HG02870 (cell line): ENCODE measurements at regions not wholly inside any gene's neighbourhood (a gene's known extent, or its start where the extent isn't known, plus 50 kb on each side); places are given as distances from the start of the nearest gene placed in this dataset.

Source experiments
- ATAC-seq: cut with Tn5 transposase; IDR thresholded peaks from one replicate; pipeline ENCODE4 v1.9.1; 2021; ENCODE audit warnings: mild to moderate bottlenecking, moderate library complexity; ENCODE audit not compliant: unreplicated experiment

DNA sequence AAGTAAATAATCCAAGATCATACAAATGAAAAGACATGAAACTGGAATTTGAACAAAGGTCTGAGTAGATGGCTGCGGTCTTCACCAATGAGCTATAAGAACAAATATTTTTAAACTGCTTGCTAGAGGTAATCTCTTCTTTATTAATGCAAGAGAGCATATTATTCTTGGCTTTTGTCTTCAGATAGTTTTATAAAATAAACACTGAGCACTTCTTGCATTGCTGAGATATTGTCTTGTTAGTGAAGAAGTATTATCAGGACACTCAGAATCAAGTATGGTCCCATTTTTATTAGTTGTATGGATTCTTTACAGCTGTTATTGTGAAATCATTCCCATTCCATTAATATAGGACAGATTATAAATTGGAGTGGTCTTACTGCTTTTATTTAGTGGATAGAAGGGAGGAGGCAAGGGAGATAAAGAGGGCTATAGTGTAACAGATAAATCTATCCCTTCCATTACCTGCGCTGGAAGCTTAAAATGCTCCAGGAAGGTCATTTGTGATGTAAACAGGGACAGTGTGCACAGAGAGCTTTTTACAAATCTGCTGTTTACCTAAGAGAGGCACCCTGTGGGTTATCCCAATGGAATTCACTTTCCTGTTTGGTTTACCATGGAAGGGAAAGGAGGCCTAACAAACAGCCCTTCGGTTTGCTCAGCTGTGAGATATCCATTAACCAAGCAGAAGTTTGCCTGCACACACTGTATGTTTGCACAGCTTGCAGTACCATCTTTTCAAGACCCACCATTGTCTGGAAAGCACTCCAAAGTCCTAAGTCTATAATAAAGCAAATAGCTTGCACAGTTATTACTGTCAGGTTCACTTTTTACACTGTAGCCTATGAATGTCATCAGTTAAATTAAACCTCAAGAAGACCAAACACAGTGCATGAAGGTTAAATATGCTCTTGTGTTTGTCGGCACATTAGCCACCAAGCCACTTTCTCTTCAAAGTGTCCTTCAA, 347.7 kb upstream of the TGFBR2 start:
- no peak for ATAC-seq

- no peak for ATAC-seq
Observed at GRCh38 chr3:30259730-30260129, 346.7 kb upstream of the TGFBR2 start.

- no peak for ATAC-seq
Observed at GRCh38 chr3:30260762-30261161, 345.6 kb upstream of the TGFBR2 start.

DNA sequence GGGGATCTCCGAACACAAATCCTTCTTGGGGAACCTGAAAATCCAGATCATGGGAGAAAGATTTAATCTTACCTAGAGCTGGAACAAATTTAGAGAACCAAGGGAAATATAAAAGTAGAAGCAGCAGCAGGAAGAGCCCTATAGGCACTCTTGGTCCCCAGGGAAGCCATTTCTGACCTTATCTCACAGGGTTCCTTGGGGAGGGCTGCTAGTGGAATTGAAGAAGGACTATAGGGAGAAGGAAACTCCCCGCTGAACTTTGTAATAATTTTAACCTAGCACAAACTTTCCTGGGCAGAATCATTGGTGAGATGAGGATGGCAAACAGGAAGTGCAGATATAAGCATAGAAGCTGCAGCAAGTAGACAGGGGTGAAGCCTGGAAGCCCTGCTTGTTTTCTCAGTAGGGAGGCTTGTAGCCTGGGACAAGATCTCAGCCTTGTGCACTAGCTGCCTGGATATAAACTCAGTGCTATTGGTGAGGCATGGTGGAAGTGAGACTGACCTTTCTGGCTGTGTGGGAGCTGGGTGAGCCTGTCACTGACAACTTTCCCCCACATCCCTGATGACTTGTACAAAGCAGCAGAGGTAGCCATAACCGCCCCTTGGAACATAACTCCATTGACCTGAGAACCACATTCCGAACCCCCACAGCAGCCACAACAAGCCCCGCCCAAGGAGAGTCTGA, 343.0 kb upstream of the TGFBR2 start:
- ATAC-seq, result no peak

DNA sequence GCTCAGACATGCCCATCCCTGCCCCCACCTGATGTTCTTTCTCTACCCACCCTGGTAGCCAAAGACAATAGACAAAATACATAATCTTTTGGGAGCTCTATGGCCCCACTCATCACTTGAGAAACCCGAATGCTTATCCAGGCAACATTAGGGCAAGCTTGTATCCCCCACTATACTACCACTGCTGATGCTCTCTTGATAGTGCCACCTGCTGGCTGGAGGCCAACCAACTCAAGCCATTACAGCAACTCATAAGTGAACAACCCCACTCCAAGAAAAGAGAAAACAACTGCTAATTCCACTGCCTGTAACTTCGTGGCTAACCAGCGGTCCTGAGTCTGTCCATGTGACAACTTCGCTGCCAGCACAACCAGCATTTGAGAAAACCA, 342.5 kb upstream of the TGFBR2 start:
- no peak for ATAC-seq

- ATAC-seq, result no peak
Observed at GRCh38 chr3:30266524-30266923, 339.9 kb upstream of the TGFBR2 start.

DNA sequence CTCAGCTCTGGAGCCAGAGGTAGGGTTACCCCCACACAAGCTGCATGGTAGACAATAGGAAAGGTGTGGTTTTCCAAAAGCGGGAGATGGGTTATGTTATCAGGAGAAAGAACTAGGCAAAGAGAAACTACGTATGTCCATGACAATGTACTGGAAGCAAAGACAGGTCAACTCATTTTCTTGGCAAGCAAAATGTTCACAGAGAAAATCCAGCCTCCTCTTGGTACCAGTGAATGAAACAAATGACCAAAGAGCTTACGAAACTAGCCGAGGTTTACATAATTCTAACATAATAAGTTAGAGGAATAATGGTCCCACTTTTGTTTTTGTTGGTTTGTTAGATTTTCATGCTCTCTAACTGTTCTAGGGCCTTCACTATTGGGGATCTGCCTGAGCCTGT, 338.1 kb upstream of the TGFBR2 start:
- ATAC-seq, result no peak

- ATAC-seq, result peak; percentile 72
Observed at GRCh38 chr3:30269751-30270445, 336.5 kb upstream of the TGFBR2 start.

DNA sequence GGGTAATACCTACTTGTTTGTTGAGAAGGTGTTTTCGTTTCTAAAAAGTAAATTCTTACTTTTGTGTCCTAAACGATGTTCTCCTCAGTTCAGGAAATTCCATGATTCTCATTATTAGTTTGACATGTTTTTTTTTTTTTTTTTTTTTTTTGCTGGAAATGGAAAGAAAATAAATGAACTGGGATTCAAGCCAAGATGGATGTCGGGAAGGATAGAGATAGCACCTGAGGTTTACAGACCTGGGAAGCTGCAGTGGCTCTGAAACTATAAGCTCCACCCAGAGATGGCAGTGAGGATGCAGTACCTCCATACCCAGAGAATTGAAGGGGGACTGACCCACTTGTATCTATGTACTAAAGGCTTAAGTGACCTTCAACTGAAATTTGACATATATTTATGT, 334.6 kb upstream of the TGFBR2 start:
- no peak for ATAC-seq

GRCh38 chr3:30273304-30274072, 332.9 kb upstream of the TGFBR2 start:
- ATAC-seq, result no peak

- ATAC-seq, result no peak
Observed at GRCh38 chr3:30277494-30277893, 328.9 kb upstream of the TGFBR2 start.

GRCh38 chr3:30281526-30281925, 324.9 kb upstream of the TGFBR2 start:
- ATAC-seq, result no peak

- ATAC-seq, result no peak
Observed at GRCh38 chr3:30282154-30282696, 324.2 kb upstream of the TGFBR2 start.

- no peak for ATAC-seq
Observed at GRCh38 chr3:30285188-30286006, 321.0 kb upstream of the TGFBR2 start.

GRCh38 chr3:30286007-30286669, 320.3 kb upstream of the TGFBR2 start:
- no peak for ATAC-seq

- ATAC-seq, result no peak
Observed at GRCh38 chr3:30286811-30287210, 319.6 kb upstream of the TGFBR2 start.

DNA sequence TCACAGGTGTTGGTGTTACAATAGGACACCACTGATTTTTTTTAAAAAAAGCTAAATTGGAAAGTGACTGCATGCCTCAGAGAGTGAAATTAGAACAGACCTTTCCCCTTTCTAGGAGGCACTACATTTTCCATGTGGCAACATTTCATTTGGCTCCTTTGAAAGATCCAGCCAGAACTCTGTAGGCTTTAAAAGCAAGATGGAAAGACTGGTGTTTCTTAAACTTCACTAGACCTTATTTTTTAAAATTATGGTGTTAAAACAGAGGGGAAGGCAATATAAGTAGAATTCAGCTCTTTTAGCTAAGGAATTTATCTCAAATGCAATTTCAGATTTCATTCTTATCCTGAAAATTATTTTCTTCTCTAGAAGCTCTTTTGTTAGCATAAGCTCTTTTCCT, 317.6 kb upstream of the TGFBR2 start:
- ATAC-seq, result no peak

DNA sequence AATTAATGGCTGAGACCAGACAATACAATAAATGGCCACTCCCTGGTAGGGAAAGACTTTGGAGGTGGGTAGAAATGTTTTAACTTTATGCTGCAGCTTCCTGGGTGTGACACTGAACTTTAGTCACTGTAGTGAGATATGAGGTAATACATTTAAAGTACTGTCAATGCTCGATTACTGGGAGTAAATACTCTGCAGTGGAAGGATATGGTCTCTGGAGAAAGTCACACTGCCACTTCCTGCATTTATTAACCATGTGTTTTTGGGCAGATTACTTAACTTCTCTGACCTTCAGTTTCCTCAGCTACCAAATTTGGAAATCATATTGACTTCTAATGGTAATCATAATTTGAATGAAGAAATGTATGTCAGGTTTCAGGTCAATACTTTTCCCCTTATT, 317.1 kb upstream of the TGFBR2 start:
- no peak for ATAC-seq

GRCh38 chr3:30289766-30290165, 316.6 kb upstream of the TGFBR2 start:
- no peak for ATAC-seq
